ENCODE measurements at regions not wholly inside any gene's neighbourhood (a gene's known extent, or its start where the extent isn't known, plus 50 kb on each side); places are given as distances from the start of the nearest gene placed in this dataset.

DNA sequence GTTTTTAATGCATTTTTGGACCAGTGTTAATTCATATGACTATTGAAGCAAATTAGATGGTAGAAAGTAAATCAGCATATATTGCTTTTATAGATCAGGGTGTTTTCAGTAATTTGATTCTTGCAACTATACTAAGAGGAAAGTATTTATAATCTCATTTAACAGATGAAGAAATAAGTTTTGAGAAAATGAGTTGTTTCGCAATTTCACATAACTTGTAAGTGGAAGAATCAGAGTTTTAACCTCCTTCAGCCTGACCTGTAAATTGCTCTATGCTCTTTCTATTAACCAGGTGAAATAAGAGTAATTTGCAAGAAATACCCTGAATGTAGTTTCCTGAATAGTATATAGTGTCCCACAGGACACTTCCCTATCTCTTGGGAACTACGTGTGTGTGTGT, 1106.8 kb upstream of the RAG2 start:
- TF ChIP-seq, protein P1, sequence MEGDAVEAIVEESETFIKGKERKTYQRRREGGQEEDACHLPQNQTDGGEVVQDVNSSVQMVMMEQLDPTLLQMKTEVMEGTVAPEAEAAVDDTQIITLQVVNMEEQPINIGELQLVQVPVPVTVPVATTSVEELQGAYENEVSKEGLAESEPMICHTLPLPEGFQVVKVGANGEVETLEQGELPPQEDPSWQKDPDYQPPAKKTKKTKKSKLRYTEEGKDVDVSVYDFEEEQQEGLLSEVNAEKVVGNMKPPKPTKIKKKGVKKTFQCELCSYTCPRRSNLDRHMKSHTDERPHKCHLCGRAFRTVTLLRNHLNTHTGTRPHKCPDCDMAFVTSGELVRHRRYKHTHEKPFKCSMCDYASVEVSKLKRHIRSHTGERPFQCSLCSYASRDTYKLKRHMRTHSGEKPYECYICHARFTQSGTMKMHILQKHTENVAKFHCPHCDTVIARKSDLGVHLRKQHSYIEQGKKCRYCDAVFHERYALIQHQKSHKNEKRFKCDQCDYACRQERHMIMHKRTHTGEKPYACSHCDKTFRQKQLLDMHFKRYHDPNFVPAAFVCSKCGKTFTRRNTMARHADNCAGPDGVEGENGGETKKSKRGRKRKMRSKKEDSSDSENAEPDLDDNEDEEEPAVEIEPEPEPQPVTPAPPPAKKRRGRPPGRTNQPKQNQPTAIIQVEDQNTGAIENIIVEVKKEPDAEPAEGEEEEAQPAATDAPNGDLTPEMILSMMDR (IDR thresholded peaks at IDR 0.05; ENCODE audit: insufficient read depth, low read length) = no peak
- TF ChIP-seq POLR2AphosphoS5 (IDR thresholded peaks at IDR 0.05; ENCODE audit: low read depth) (no peak), GABPA (IDR thresholded peaks at IDR 0.05; ENCODE audit: low read depth) (no peak), SPI1 (IDR thresholded peaks at IDR 0.05; ENCODE audit: borderline replicate concordance, low read depth) (no peak)
- TF ChIP-seq, protein P2, sequence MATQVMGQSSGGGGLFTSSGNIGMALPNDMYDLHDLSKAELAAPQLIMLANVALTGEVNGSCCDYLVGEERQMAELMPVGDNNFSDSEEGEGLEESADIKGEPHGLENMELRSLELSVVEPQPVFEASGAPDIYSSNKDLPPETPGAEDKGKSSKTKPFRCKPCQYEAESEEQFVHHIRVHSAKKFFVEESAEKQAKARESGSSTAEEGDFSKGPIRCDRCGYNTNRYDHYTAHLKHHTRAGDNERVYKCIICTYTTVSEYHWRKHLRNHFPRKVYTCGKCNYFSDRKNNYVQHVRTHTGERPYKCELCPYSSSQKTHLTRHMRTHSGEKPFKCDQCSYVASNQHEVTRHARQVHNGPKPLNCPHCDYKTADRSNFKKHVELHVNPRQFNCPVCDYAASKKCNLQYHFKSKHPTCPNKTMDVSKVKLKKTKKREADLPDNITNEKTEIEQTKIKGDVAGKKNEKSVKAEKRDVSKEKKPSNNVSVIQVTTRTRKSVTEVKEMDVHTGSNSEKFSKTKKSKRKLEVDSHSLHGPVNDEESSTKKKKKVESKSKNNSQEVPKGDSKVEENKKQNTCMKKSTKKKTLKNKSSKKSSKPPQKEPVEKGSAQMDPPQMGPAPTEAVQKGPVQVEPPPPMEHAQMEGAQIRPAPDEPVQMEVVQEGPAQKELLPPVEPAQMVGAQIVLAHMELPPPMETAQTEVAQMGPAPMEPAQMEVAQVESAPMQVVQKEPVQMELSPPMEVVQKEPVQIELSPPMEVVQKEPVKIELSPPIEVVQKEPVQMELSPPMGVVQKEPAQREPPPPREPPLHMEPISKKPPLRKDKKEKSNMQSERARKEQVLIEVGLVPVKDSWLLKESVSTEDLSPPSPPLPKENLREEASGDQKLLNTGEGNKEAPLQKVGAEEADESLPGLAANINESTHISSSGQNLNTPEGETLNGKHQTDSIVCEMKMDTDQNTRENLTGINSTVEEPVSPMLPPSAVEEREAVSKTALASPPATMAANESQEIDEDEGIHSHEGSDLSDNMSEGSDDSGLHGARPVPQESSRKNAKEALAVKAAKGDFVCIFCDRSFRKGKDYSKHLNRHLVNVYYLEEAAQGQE (IDR thresholded peaks at IDR 0.05; ENCODE audit: insufficient replicate concordance, low read depth) = no peak

All from HL-60 (cell line).